Gastrocnemius medialis (tissue), 4 donors: ENCODE measurements at regions not wholly inside any gene's neighbourhood (a gene's known extent, or its start where the extent isn't known, plus 50 kb on each side); places are given as distances from the start of the nearest gene placed in this dataset.

Experiments used
- ATAC-seq, 2 donors: fragments of 150-250 bp; one replicate each; pipeline ENCODE4 v1.9.1; 2016
- DNase-seq, 2 donors: peaks; one replicate each; pipeline ENCODE4 v3.0.0-alpha.2; 2019
- H3K27ac ChIP-seq, 4 donors: fragments of 200-600 bp; sonication (generic); 1 replicate in 1 of 4; 2 replicates in 3 of 4; pipeline ENCODE4 v1.5.1; 2016 to 2018; ENCODE audit warnings: mild to moderate bottlenecking in 2 of 4, moderate library complexity in 1 of 4
- H3K27me3 ChIP-seq, 3 donors: fragments of 200-600 bp; sonication (generic) in 2 of 3; 1 replicate in 1 of 3; 2 replicates in 2 of 3; pipeline versions ENCODE4 v1.5.1 to v1.6.0; 2016 to 2019; ENCODE audit warnings: mild to moderate bottlenecking in 1 of 3, moderate library complexity in 1 of 3
- H3K36me3 ChIP-seq, 2 donors: fragments of 200-600 bp; sonication (generic) in 1 of 2; one replicate each; pipeline ENCODE4 v1.5.1; 2017 to 2018
- H3K4me1 ChIP-seq, 2 donors: fragments of 200-600 bp; sonication (generic) in 1 of 2; one replicate each; pipeline ENCODE4 v1.5.1; 2016 to 2017; ENCODE audit warnings: mild to moderate bottlenecking in 2 of 2
- H3K4me3 ChIP-seq, 4 donors: fragments of 200-600 bp; sonication (generic) in 3 of 4; 1 replicate in 1 of 4; 2 replicates in 3 of 4; pipeline ENCODE4 v1.5.1; 2016 to 2019; ENCODE audit warnings: mild to moderate bottlenecking in 2 of 4
- H3K9me3 ChIP-seq, 3 donors: fragments of 200-600 bp; sonication (generic) in 2 of 3; 1 replicate in 1 of 3; 2 replicates in 2 of 3; pipeline ENCODE4 v1.5.1; 2016 to 2019
- POLR2A ChIP-seq, 2 donors: fragments of 450-650 bp; IDR thresholded peaks; one replicate each; pipeline ENCODE4 v1.6.1; 2017; ENCODE audit warnings: antibody characterized with exemption in 2 of 2, mild to moderate bottlenecking in 2 of 2, moderate library complexity in 2 of 2
- in situ Hi-C, 4 donors: fragments of 200-750 bp; cut with MboI; loops; one replicate each; pipeline versions ENCODE4 v1.15.0 to v1.8.0; 2017; ENCODE audit warnings: low sequenced_read_pairs in 4 of 4
- intact Hi-C: fragments of 100-400 bp; cut with DNase I; formaldehyde crosslinking; loops from one replicate; pipeline ENCODE4 v1.15.1; 2023; ENCODE audit warnings: low total_unique reads
- TF ChIP-seq, protein P1 (sequence below), 5 experiments: fragments of 450-650 bp in 3 of 5; fragments of 200-600 bp in 2 of 5; sonication (generic) in 2 of 5; IDR thresholded peaks in 4 of 5; conservative IDR thresholded peaks in 1 of 5; 1 replicate in 4 of 5; 2 replicates in 1 of 5; pipeline ENCODE4 v1.5.1; 2016 to 2019; ENCODE audit warnings: antibody characterized with exemption in 5 of 5, mild to moderate bottlenecking in 3 of 5, moderate library complexity in 3 of 5

DNA sequence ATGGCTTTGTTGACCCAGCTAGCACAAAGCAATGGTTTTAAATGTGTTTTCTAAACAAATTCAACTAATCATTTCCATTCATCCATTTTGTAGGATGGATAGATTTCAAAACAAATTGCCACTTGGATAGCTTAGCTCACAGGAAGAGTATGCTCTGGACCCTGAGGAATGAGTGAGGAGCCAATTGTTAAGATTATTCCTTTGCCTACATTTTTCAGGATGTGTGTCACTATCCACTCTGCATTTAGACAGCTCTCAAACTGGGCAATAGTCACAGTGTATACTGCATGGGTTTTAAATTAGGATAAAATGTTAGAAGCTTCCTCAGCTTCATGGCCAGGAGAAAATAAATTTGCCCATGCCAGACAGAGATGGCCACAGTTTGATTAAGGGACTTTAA is 605.6 kb upstream of the TEX47 start:
- intact Hi-C loops = no loop called here
- TF ChIP-seq, protein P1, sequence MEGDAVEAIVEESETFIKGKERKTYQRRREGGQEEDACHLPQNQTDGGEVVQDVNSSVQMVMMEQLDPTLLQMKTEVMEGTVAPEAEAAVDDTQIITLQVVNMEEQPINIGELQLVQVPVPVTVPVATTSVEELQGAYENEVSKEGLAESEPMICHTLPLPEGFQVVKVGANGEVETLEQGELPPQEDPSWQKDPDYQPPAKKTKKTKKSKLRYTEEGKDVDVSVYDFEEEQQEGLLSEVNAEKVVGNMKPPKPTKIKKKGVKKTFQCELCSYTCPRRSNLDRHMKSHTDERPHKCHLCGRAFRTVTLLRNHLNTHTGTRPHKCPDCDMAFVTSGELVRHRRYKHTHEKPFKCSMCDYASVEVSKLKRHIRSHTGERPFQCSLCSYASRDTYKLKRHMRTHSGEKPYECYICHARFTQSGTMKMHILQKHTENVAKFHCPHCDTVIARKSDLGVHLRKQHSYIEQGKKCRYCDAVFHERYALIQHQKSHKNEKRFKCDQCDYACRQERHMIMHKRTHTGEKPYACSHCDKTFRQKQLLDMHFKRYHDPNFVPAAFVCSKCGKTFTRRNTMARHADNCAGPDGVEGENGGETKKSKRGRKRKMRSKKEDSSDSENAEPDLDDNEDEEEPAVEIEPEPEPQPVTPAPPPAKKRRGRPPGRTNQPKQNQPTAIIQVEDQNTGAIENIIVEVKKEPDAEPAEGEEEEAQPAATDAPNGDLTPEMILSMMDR (IDR thresholded peaks at IDR 0.05 in 4 of 5, conservative IDR thresholded peaks at IDR 0.05 in 1 of 5) = no peak
- TF ChIP-seq POLR2A (IDR thresholded peaks at IDR 0.05) = no peak
- H3K27me3 ChIP-seq = no peaks in the 10 kb centered on the region
- H3K36me3 ChIP-seq = no peaks in the 10 kb centered on the region
- H3K27ac ChIP-seq = no peak overlapping the region
- DNase-seq (no peak), ATAC-seq (no peak)
- in situ Hi-C loops = no loop called here
- no peaks in the 10 kb centered on the region for H3K9me3 ChIP-seq
- H3K4me3 ChIP-seq = no peak overlapping the region
- H3K4me1 ChIP-seq = no peaks in the 10 kb centered on the region

DNA sequence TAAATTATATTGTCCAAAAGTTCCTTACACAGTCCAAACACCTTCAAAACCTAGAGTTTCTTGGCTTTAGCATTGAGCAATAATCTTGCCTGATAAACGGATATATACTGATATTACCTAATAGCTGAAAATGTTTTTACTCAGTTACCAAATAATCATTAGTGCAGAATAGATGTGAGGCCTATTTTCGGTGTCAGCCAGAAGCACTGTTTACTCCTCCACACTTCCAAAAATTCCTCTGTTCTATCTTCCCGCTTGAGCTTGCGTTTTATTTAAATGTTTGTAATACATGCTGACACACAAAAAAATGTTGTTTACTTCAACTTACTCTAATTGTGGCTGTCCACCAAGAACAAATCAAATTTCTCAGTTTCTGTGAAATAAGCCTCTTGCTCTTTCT is 606.2 kb upstream of the TEX47 start:
- H3K27me3 ChIP-seq = no peaks in the 10 kb centered on the region
- no peaks in the 10 kb centered on the region for H3K4me1 ChIP-seq
- H3K36me3 ChIP-seq = no peaks in the 10 kb centered on the region
- in situ Hi-C loops (no loop called here), intact Hi-C loops (no loop called here)
- no peak overlapping the region for H3K4me3 ChIP-seq
- H3K9me3 ChIP-seq = no peaks in the 10 kb centered on the region
- TF ChIP-seq POLR2A (IDR thresholded peaks at IDR 0.05) = no peak
- TF ChIP-seq, protein P1 (IDR thresholded peaks at IDR 0.05 in 4 of 5, conservative IDR thresholded peaks at IDR 0.05 in 1 of 5) = no peak
- DNase-seq (no peak), ATAC-seq (no peak)
- no peak overlapping the region for H3K27ac ChIP-seq

DNA sequence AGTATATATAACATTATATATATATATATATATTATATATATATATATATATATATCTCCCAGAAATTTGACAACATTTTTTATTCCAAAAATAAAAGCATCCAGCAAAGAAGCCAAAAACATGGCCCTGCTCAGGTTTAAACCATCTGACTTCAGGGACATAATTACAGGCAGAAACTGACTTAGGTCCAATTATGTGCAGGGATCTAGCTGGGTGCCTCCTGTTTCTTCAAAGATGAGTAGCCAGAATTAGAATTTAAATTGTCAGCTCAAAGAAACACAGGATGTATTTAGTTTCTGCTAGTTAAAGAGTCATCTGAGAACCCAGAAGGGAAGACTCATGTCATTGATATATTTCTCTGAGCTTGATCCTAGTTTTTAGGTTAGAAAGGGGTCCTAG is 656.4 kb upstream of the TEX47 start:
- H3K4me1 ChIP-seq = no peaks in the 10 kb centered on the region
- TF ChIP-seq, protein P1 (IDR thresholded peaks at IDR 0.05 in 4 of 5, conservative IDR thresholded peaks at IDR 0.05 in 1 of 5) = no peak
- TF ChIP-seq POLR2A (IDR thresholded peaks at IDR 0.05) = no peak
- H3K36me3 ChIP-seq = no peaks in the 10 kb centered on the region
- ATAC-seq (no peak), DNase-seq (no peak)
- no peaks in the 10 kb centered on the region for H3K27me3 ChIP-seq
- in situ Hi-C loops (no loop called here), intact Hi-C loops (no loop called here)
- no peak overlapping the region for H3K27ac ChIP-seq
- H3K4me3 ChIP-seq = no peak overlapping the region
- no peaks in the 10 kb centered on the region for H3K9me3 ChIP-seq

DNA sequence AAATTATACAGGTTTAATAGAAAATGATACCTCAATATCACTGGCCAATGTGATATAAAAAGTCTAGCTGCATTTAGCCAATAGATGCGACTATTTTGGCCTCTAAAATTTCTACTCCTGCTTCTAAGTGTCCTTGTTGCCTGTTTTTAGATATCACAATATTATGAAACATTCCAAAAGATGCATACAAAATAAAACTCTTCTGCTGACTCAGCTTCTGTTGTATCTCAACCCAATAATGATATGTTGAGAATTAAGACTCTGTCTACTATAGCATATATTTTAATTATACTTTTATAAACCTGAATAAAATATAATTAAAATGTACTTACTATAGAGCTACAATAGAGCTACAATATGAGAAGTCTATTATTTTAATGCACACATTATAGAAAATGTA is 661.0 kb upstream of the TEX47 start:
- no peak overlapping the region for H3K27ac ChIP-seq
- no peaks in the 10 kb centered on the region for H3K27me3 ChIP-seq
- H3K4me3 ChIP-seq = no peak overlapping the region
- DNase-seq (no peak), ATAC-seq (no peak)
- in situ Hi-C loops (no loop called here), intact Hi-C loops (no loop called here)
- H3K4me1 ChIP-seq = no peaks in the 10 kb centered on the region
- no peaks in the 10 kb centered on the region for H3K9me3 ChIP-seq
- TF ChIP-seq, protein P1 (IDR thresholded peaks at IDR 0.05 in 4 of 5, conservative IDR thresholded peaks at IDR 0.05 in 1 of 5) = no peak
- TF ChIP-seq POLR2A (IDR thresholded peaks at IDR 0.05) = no peak
- H3K36me3 ChIP-seq = no peaks in the 10 kb centered on the region

DNA sequence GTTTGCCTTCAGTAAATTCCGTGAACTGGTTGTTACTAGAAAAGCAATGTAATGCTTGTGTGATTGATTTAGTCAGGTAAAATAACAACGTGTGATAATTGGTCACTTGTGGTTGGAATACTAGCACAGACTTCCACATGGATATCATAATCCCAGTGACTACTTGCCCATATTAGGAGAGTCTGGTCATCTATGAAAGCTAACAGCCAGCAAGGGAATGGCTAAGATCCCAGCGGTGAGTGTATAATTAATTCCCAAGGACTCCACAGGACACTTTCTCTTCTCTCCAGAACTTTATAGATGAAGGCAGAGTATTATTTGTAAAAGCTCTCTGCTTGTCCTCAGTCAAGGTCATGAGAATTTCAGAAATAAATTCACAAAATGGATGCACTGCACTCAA is 662.6 kb upstream of the TEX47 start:
- DNase-seq (no peak), ATAC-seq (no peak)
- no peaks in the 10 kb centered on the region for H3K27me3 ChIP-seq
- in situ Hi-C loops = no loop called here
- H3K4me1 ChIP-seq = no peaks in the 10 kb centered on the region
- no peaks in the 10 kb centered on the region for H3K9me3 ChIP-seq
- no peak overlapping the region for H3K4me3 ChIP-seq
- no peak for TF ChIP-seq POLR2A (IDR thresholded peaks at IDR 0.05)
- TF ChIP-seq, protein P1 (IDR thresholded peaks at IDR 0.05 in 4 of 5, conservative IDR thresholded peaks at IDR 0.05 in 1 of 5) = no peak
- intact Hi-C loops = no loop called here
- H3K27ac ChIP-seq = no peak overlapping the region
- H3K36me3 ChIP-seq = no peaks in the 10 kb centered on the region
